ENCODE measurements at regions not wholly inside any gene's neighbourhood (a gene's known extent, or its start where the extent isn't known, plus 50 kb on each side); places are given as distances from the start of the nearest gene placed in this dataset.

- Histone ChIP-seq H4K20me1 (ENCODE audit: control insufficient read depth, insufficient read depth, low read length, poor library complexity, severe bottlenecking) (no peaks in the 10 kb centered on the region), H2AFZ (ENCODE audit: insufficient read depth, low read depth, low read length, poor library complexity, severe bottlenecking) (no peak overlapping the region), H3K9me3 (ENCODE audit: control extremely low read depth in 1 of 3, control insufficient read depth in 2 of 3, insufficient read depth in 1 of 3, low read length in 2 of 3) (no peaks in the 10 kb centered on the region), H3K4me3 (ENCODE audit: control extremely low read depth in 1 of 5, extremely low read depth in 1 of 5, insufficient read depth in 1 of 5, low read depth in 2 of 5, low read length in 4 of 5) (no peak overlapping the region), H3K27me3 (replicated peaks in 1 of 4; ENCODE audit: control extremely low read depth in 1 of 4, control insufficient read depth in 3 of 4, insufficient read depth in 4 of 4, low read length in 3 of 4) (no peaks in the 10 kb centered on the region), H3K36me3 (replicated peaks in 1 of 2; ENCODE audit: control extremely low read depth in 1 of 2, control insufficient read depth in 1 of 2, extremely low read depth in 1 of 2, insufficient read depth in 2 of 2, low read length in 1 of 2) (no peaks in the 10 kb centered on the region), H3K79me2 (ENCODE audit: control insufficient read depth, insufficient read depth, low read length) (no peaks in the 10 kb centered on the region), H3K4me1 (ENCODE audit: control insufficient read depth in 2 of 2, insufficient read depth in 2 of 2, low read length in 2 of 2) (no peaks in the 10 kb centered on the region), H3K4me2 (replicated peaks; ENCODE audit: low read depth, low read length, poor library complexity, severe bottlenecking) (no peak overlapping the region), H3K9ac (ENCODE audit: low read length) (no peak overlapping the region), H3K27ac (ENCODE audit: low read length in 2 of 2) (no peak overlapping the region)
- Mint-ChIP-seq H3K4me1 (no peaks in the 10 kb centered on the region), H3K27me3 (no peaks in the 10 kb centered on the region), H3K27ac (no peak overlapping the region), H3K9me3 (ENCODE audit: insufficient read depth) (no peaks in the 10 kb centered on the region), H3K4me3 (no peak overlapping the region)
- intact Hi-C loops (cut with micrococcal nuclease), result no loop called here
- TF ChIP-seq CTCF (IDR thresholded peaks at IDR 0.05), result no peak
- TF ChIP-seq EZH2 (IDR thresholded peaks at IDR 0.05; ENCODE audit: borderline replicate concordance, insufficient read depth, low read depth, low read length, poor library complexity, severe bottlenecking), result no peak
- POLR2A ChIA-PET, result no interaction called here
- WGBS (ENCODE audit: insufficient coverage), result 86% methylated on average over 3 of the region's 3 CpGs
- ATAC-seq (ENCODE audit: low read depth) (no peak), DNase-seq (no peak)
- CTCF ChIA-PET, result no interaction called here
Observed at GRCh38 chr2:120817956-120818325, 82.3 kb downstream of the GLI2 start.

GRCh38 chr2:120818441-120818920, 82.8 kb downstream of the GLI2 start:
- DNase-seq (no peak), ATAC-seq (ENCODE audit: low read depth) (no peak)
- Histone ChIP-seq H4K20me1 (ENCODE audit: control insufficient read depth, insufficient read depth, low read length, poor library complexity, severe bottlenecking) (no peaks in the 10 kb centered on the region), H3K9ac (ENCODE audit: low read length) (no peak overlapping the region), H3K27ac (ENCODE audit: low read length in 2 of 2) (no peak overlapping the region), H3K4me2 (replicated peaks; ENCODE audit: low read depth, low read length, poor library complexity, severe bottlenecking) (no peak overlapping the region), H3K4me1 (ENCODE audit: control insufficient read depth in 2 of 2, insufficient read depth in 2 of 2, low read length in 2 of 2) (no peaks in the 10 kb centered on the region), H3K27me3 (replicated peaks in 1 of 4; ENCODE audit: control extremely low read depth in 1 of 4, control insufficient read depth in 3 of 4, insufficient read depth in 4 of 4, low read length in 3 of 4) (no peaks in the 10 kb centered on the region), H3K79me2 (ENCODE audit: control insufficient read depth, insufficient read depth, low read length) (no peaks in the 10 kb centered on the region), H3K36me3 (replicated peaks in 1 of 2; ENCODE audit: control extremely low read depth in 1 of 2, control insufficient read depth in 1 of 2, extremely low read depth in 1 of 2, insufficient read depth in 2 of 2, low read length in 1 of 2) (no peaks in the 10 kb centered on the region), H3K4me3 (ENCODE audit: control extremely low read depth in 1 of 5, extremely low read depth in 1 of 5, insufficient read depth in 1 of 5, low read depth in 2 of 5, low read length in 4 of 5) (no peak overlapping the region), H2AFZ (ENCODE audit: insufficient read depth, low read depth, low read length, poor library complexity, severe bottlenecking) (no peak overlapping the region), H3K9me3 (ENCODE audit: control extremely low read depth in 1 of 3, control insufficient read depth in 2 of 3, insufficient read depth in 1 of 3, low read length in 2 of 3) (no peaks in the 10 kb centered on the region)
- ChIA-PET POLR2A (no interaction called here), CTCF (no interaction called here)
- intact Hi-C loops (cut with micrococcal nuclease), result no loop called here
- H3K4me3 Mint-ChIP-seq, result no peak overlapping the region
- TF ChIP-seq CTCF (IDR thresholded peaks at IDR 0.05), result no peak
- no peak for TF ChIP-seq EZH2 (IDR thresholded peaks at IDR 0.05; ENCODE audit: borderline replicate concordance, insufficient read depth, low read depth, low read length, poor library complexity, severe bottlenecking)
- no peaks in the 10 kb centered on the region for H3K27me3 Mint-ChIP-seq
- WGBS (ENCODE audit: insufficient coverage), result 85% methylated on average over 7 of the region's 10 CpGs
- H3K27ac Mint-ChIP-seq, result no peak overlapping the region
- no peaks in the 10 kb centered on the region for H3K4me1 Mint-ChIP-seq
- H3K9me3 Mint-ChIP-seq (ENCODE audit: insufficient read depth), result no peaks in the 10 kb centered on the region

Measured in B cell (primary cell).